ENCODE measurements at regions not wholly inside any gene's neighbourhood (a gene's known extent, or its start where the extent isn't known, plus 50 kb on each side); places are given as distances from the start of the nearest gene placed in this dataset.

DNA sequence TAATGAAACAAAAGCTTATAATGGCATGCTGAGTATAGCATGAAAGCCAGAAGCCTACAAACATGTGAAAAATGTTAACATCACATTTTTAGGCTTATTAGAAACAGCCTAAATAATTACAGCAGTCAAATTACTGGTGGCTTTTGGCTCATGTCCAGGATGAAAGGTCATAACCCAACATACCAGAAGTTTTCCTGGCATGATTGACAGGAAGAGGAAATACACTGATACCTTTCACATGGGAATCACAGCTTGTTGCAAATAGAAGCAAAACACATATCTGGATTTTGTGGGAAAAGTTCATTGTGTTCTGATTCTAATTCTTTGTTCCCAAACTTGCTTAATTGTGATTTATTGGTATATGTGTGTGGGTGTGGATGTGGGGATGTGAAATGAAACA lies 393.5 kb upstream of the ARRDC4 start:
- TF ChIP-seq POLR2A (IDR thresholded peaks at IDR 0.05) (no peak), EP300 (IDR thresholded peaks at IDR 0.05) (peak in 1 of 2 donors; percentile 55)
- TF ChIP-seq, protein P1, sequence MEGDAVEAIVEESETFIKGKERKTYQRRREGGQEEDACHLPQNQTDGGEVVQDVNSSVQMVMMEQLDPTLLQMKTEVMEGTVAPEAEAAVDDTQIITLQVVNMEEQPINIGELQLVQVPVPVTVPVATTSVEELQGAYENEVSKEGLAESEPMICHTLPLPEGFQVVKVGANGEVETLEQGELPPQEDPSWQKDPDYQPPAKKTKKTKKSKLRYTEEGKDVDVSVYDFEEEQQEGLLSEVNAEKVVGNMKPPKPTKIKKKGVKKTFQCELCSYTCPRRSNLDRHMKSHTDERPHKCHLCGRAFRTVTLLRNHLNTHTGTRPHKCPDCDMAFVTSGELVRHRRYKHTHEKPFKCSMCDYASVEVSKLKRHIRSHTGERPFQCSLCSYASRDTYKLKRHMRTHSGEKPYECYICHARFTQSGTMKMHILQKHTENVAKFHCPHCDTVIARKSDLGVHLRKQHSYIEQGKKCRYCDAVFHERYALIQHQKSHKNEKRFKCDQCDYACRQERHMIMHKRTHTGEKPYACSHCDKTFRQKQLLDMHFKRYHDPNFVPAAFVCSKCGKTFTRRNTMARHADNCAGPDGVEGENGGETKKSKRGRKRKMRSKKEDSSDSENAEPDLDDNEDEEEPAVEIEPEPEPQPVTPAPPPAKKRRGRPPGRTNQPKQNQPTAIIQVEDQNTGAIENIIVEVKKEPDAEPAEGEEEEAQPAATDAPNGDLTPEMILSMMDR (IDR thresholded peaks at IDR 0.05): no peak

Data from tibial nerve (tissue), 4 donors.